K562 (cell line): ENCODE measurements at regions not wholly inside any gene's neighbourhood (a gene's known extent, or its start where the extent isn't known, plus 50 kb on each side); places are given as distances from the start of the nearest gene placed in this dataset.

ENCODE experiments used
- ATAC-seq: fragments of 200-7000 bp; cut with Tn5 transposase; 3 replicates; pipeline ENCODE4 v1.9.1; 2020; ENCODE audit warnings: moderate library complexity
- BruUV-seq: library from RNA; stranded (reverse); fragments of 400-500 nt; replicated peaks from 2 replicates; lab custom pipeline; 2021; lab: Mats Ljungman, UMichigan
- CTCF ChIA-PET: fragments of 300-600 bp; formaldehyde crosslinking; extraction: SDS; loops from one replicate; lab custom pipeline; 2021; ENCODE audit warnings: low intra/inter-chr PET ratio; lab: Yijun Ruan, JAX
- POLR2A ChIA-PET: fragments of 300-600, 350-650 bp; sonication (Branson Sonifier 250); formaldehyde crosslinking; extraction: SDS; loops from one replicate; lab custom pipeline; 2021; ENCODE audit warnings: antibody characterized with exemption, inconsistent platforms; lab: Yijun Ruan, JAX
- DNase-seq, 4 experiments: peaks; one replicate each; pipeline versions ENCODE4 v3.0.0 to v3.0.0-alpha.2; 2011 to 2018; ENCODE audit warnings: low spot score in 3 of 4, mixed read lengths in 3 of 4; ENCODE audit errors: extremely low read depth in 1 of 4
- FAIRE-seq: peaks from 2 replicates; lab custom pipeline; 2011; peaks lifted over from hg19 to GRCh38; lab: Jason Lieb, UNC
- H2AFZ ChIP-seq: 2 replicates; pipeline ENCODE4 v1.6.0; 2011; ENCODE audit warnings: low read depth, low read length, control low read depth, inconsistent platforms
- H3K27ac ChIP-seq: fragments of 200-600 bp; 3 replicates; pipeline ENCODE4 v1.8.0; 2011; ENCODE audit warnings: low read depth, mild to moderate bottlenecking, control low read depth, inconsistent platforms, low read length, moderate library complexity, mixed read lengths; ENCODE audit errors: extremely low read depth
- H3K27me3 ChIP-seq, 2 experiments: fragments of 300-600 bp in 1 of 2; 2 replicates in 1 of 2; 3 replicates in 1 of 2; pipeline versions ENCODE4 v1.6.0 to v1.8.0; 2011; ENCODE audit warnings: inconsistent platforms in 2 of 2, low read length in 2 of 2, mild to moderate bottlenecking in 1 of 2, mixed read lengths in 1 of 2, moderate library complexity in 1 of 2; ENCODE audit not compliant: control insufficient read depth in 2 of 2, insufficient read depth in 2 of 2
- H3K36me3 ChIP-seq: fragments of 300-600 bp; 3 replicates; pipeline ENCODE4 v1.8.0; 2011; ENCODE audit warnings: mild to moderate bottlenecking, low read length, inconsistent platforms; ENCODE audit not compliant: control insufficient read depth, insufficient read depth
- H3K4me1 ChIP-seq, 2 experiments: fragments of 200-600 bp in 1 of 2; replicated peaks in 1 of 2; 2 replicates in 1 of 2; 3 replicates in 1 of 2; pipeline versions ENCODE4 v1.5.1 to v1.8.0; 2011; ENCODE audit warnings: inconsistent platforms in 2 of 2, low read length in 2 of 2, mild to moderate bottlenecking in 1 of 2, mixed read lengths in 1 of 2, moderate library complexity in 1 of 2; ENCODE audit not compliant: control insufficient read depth in 2 of 2, insufficient read depth in 2 of 2
- H3K4me2 ChIP-seq: 2 replicates; pipeline ENCODE4 v1.6.1; 2011; ENCODE audit warnings: low read length, control low read depth, inconsistent platforms, mixed read lengths; ENCODE audit not compliant: insufficient read depth
- H3K4me3 ChIP-seq: fragments of 200-600 bp; sonication (generic), shearing (Covaris generic); 2 replicates; pipeline ENCODE4 v1.5.1; 2016; ENCODE audit warnings: control low read depth, inconsistent platforms
- H3K79me2 ChIP-seq: fragments of 200-600 bp; 3 replicates; pipeline ENCODE4 v1.8.0; 2011; ENCODE audit warnings: low read length, inconsistent platforms; ENCODE audit not compliant: control insufficient read depth, insufficient read depth
- H3K9ac ChIP-seq, 2 experiments: 2 replicates each; pipeline versions ENCODE4 v1.6.0 to v1.6.1; 2011; ENCODE audit warnings: low read depth in 2 of 2, low read length in 2 of 2, control low read depth in 1 of 2, inconsistent platforms in 1 of 2, mild to moderate bottlenecking in 1 of 2, mixed read lengths in 1 of 2; ENCODE audit not compliant: insufficient read depth in 1 of 2
- H3K9me1 ChIP-seq: one replicate; pipeline ENCODE4 v1.6.0; 2011; ENCODE audit warnings: inconsistent platforms, mild to moderate bottlenecking, low read length, moderate library complexity; ENCODE audit not compliant: control insufficient read depth, insufficient read depth
- H3K9me3 ChIP-seq: replicated peaks from 2 replicates; pipeline ENCODE4 v1.5.1; 2011; ENCODE audit warnings: low read depth, low read length, inconsistent platforms; ENCODE audit not compliant: control insufficient read depth, insufficient read depth
- H4K20me1 ChIP-seq: replicated peaks from 2 replicates; pipeline ENCODE4 v1.6.1; 2011; ENCODE audit warnings: low read length, inconsistent platforms, mixed read lengths; ENCODE audit not compliant: control insufficient read depth, insufficient read depth
- CAMTA2 ChIP-seq: fragments of 250-450 bp; sonication (Bioruptor Pico); conservative IDR thresholded peaks from 2 replicates; pipeline ENCODE4 v1.5.1; 2022
- DACH1 ChIP-seq: fragments of 450-650 bp; IDR thresholded peaks from 2 replicates; pipeline ENCODE4 v1.6.1; 2018; ENCODE audit not compliant: partially characterized antibody
- MGA ChIP-seq: fragments of 450-650 bp; IDR thresholded peaks from 2 replicates; pipeline ENCODE4 v1.6.1; 2016; ENCODE audit warnings: mild to moderate bottlenecking, moderate library complexity
- PATZ1 ChIP-seq: fragments of 250-450 bp; sonication (Bioruptor Pico); IDR thresholded peaks from 2 replicates; pipeline ENCODE4 v1.5.0; 2020; ENCODE audit warnings: mild to moderate bottlenecking, borderline replicate concordance
- RFX7 ChIP-seq: fragments of 250-450 bp; sonication (Bioruptor Pico); IDR thresholded peaks from 2 replicates; pipeline ENCODE4 v1.5.1; 2021; ENCODE audit warnings: mild to moderate bottlenecking
- SAP30 ChIP-seq: fragments of 200-600 bp; sonication (generic); IDR thresholded peaks from 2 replicates; pipeline ENCODE4 v1.6.1; 2012; ENCODE audit warnings: borderline replicate concordance, low read depth, mild to moderate bottlenecking, moderate library complexity, low read length, control low read depth, inconsistent platforms; ENCODE audit not compliant: insufficient read depth, poor library complexity, severe bottlenecking
- ZFP36 ChIP-seq: fragments of 150-350 bp; IDR thresholded peaks from 2 replicates; pipeline ENCODE4 v1.6.1; 2018; ENCODE audit warnings: low read length, low read depth; ENCODE audit not compliant: partially characterized antibody
- WGBS: fragments of 100-300 bp; shearing (Covaris generic); methylation state at CpG from one replicate; pipeline ENCODE4 v1.1.6; 2016; ENCODE audit warnings: low coverage, mixed read lengths; ENCODE audit not compliant: insufficient coverage; ENCODE audit errors: missing lambda C conversion rate; 5-methylcytosine and 5-hydroxymethylcytosine counted together
- in situ Hi-C: fragments of 300-500 bp; cut with MboI; formaldehyde crosslinking; loops from 4 replicates; pipeline ENCODE4 v1.15.0; 2018; ENCODE audit warnings: inconsistent platforms, mixed read lengths
- intact Hi-C: fragments of 100-400 bp; cut with micrococcal nuclease; formaldehyde crosslinking; loops from 2 replicates; pipeline ENCODE4 v1.14.2; 2022

- TF ChIP-seq SAP30 (no peak), DACH1 (no peak), RFX7 (no peak), PATZ1 (CRISPR knock-in tag) (no peak), CAMTA2 (no peak)
Observed at GRCh38 chr13:65400702-65401101, 1829.4 kb downstream of the PCDH9 start (continued).

GRCh38 chr13:65387743-65388347, 1842.3 kb downstream of the PCDH9 start:
- ChIA-PET CTCF (no interaction called here), POLR2A (no interaction called here)
- H3K9me3 ChIP-seq: no peaks in the 10 kb centered on the region; the same call in 1 of the 2 replicates
- H3K27ac ChIP-seq: no peak overlapping the region
- H2AFZ ChIP-seq: no peak overlapping the region
- H3K4me1 ChIP-seq: no peaks in the 10 kb centered on the region
- no peaks in the 10 kb centered on the region for H4K20me1 ChIP-seq
- peak in 1 of 4 experiments; percentile 1 for DNase-seq
- no peaks in the 10 kb centered on the region for H3K79me2 ChIP-seq
- no peaks in the 10 kb centered on the region for H3K36me3 ChIP-seq
- intact Hi-C loops: no loop called here
- H3K27me3 ChIP-seq: no peaks in the 10 kb centered on the region
- no peak for ATAC-seq
- no peak overlapping the region for H3K9ac ChIP-seq
- TF ChIP-seq ZFP36 (peak; percentile 58), MGA (no peak)
- 0% methylated on average over 6 of the region's 6 CpGs for WGBS
- no peak for FAIRE-seq
- in situ Hi-C loops: no loop called here
- H3K9me1 ChIP-seq: no peaks in the 10 kb centered on the region
- no peak overlapping the region for H3K4me2 ChIP-seq
- BruUV-seq: no TSS peak
- H3K4me3 ChIP-seq: no peak overlapping the region
